Psoas muscle (tissue), 7 donors: ENCODE measurements at regions not wholly inside any gene's neighbourhood (a gene's known extent, or its start where the extent isn't known, plus 50 kb on each side); places are given as distances from the start of the nearest gene placed in this dataset.

ENCODE experiments used
- ATAC-seq, 4 donors: fragments of 200-7000 bp; cut with Tn5 transposase; one replicate each; pipeline ENCODE4 v1.9.1; 2020; ENCODE audit warnings: moderate library complexity in 3 of 4, mild to moderate bottlenecking in 2 of 4
- DNase-seq, 2 donors: peaks; one replicate each; pipeline ENCODE4 v3.0.0-alpha.2; 2020
- H3K27ac ChIP-seq: fragments of 200-600 bp; one replicate; pipeline ENCODE4 v1.8.0; 2022
- H3K27me3 ChIP-seq, 3 donors: fragments of 200-600 bp in 1 of 3; one replicate each; pipeline versions ENCODE4 v1.6.1 to v1.8.0; 2013 to 2022; ENCODE audit warnings: low read length in 2 of 3, mild to moderate bottlenecking in 2 of 3, moderate library complexity in 1 of 3; ENCODE audit not compliant: insufficient read depth in 3 of 3
- H3K36me3 ChIP-seq, 2 donors: fragments of 200-600 bp in 1 of 2; one replicate each; pipeline versions ENCODE4 v1.6.1 to v1.8.0; 2013 to 2022; ENCODE audit warnings: low read depth in 1 of 2, mild to moderate bottlenecking in 1 of 2, moderate library complexity in 1 of 2; ENCODE audit not compliant: insufficient read depth in 1 of 2
- H3K4me1 ChIP-seq: fragments of 200-600 bp; one replicate; pipeline ENCODE4 v1.8.0; 2022
- H3K4me3 ChIP-seq: fragments of 200-600 bp; one replicate; pipeline ENCODE4 v1.8.0; 2022; ENCODE audit warnings: mild to moderate bottlenecking
- H3K9me3 ChIP-seq: fragments of 200-600 bp; one replicate; pipeline ENCODE4 v1.8.0; 2022
- CTCF ChIP-seq: fragments of 200-600 bp; IDR thresholded peaks from one replicate; pipeline ENCODE4 v1.8.0; 2022; ENCODE audit warnings: antibody characterized with exemption
- WGBS, 3 donors: extraction: QIAGEN DNeasy Blood & Tissue Kit; methylation state at CpG; one replicate each; pipeline versions ENCODE4 v1.1.6 to v1.1.7; 2013; 5-methylcytosine and 5-hydroxymethylcytosine counted together
- intact Hi-C, 2 donors: fragments of 100-400 bp; cut with DNase I; formaldehyde crosslinking; loops; one replicate each; pipeline versions ENCODE4 v1.11.0 to v1.14.2; 2022
- donor health status: healthy with polysubstance abuse.
- donor health status: DM: no; HTN: no; CAD: no; lungs with moderate emphysema.
- donor health status: Bipolar disorder and iron deficiency.
- donor health status: healthy.
- donor health status: DM: yes; HTN: yes; CAD: no.
- donor health status: DM: no; HTN: no; CAD: no.
- donor health status: DM: yes; HTN: yes; CAD: no.

GRCh38 chr5:34545626-34546025 lies 110.5 kb upstream of the RAI14 start:
- no peak overlapping the region for H3K4me3 ChIP-seq
- ATAC-seq (no peak), DNase-seq (no peak)
- no peaks in the 10 kb centered on the region for H3K36me3 ChIP-seq
- H3K27me3 ChIP-seq = no peaks in the 10 kb centered on the region
- intact Hi-C loops = no loop called here
- 73 to 82% (median 78%) methylated on average over 2 of the region's 2 CpGs for WGBS, 3 donors
- peaks cover 20% of the 10 kb centered on the region for H3K9me3 ChIP-seq
- no peak for TF ChIP-seq CTCF
- no peak overlapping the region for H3K27ac ChIP-seq
- no peaks in the 10 kb centered on the region for H3K4me1 ChIP-seq

GRCh38 chr5:34547300-34548085 lies 108.6 kb upstream of the RAI14 start:
- intact Hi-C loops = no loop called here
- Histone ChIP-seq H3K27ac (no peak overlapping the region), H3K27me3 (no peaks in the 10 kb centered on the region), H3K9me3 (peaks cover 20% of the 10 kb centered on the region), H3K4me1 (no peaks in the 10 kb centered on the region), H3K36me3 (no peaks in the 10 kb centered on the region), H3K4me3 (no peak overlapping the region)
- no peak for ATAC-seq
- WGBS, 3 donors = 97 to 100% (median 98%) methylated on average over 2 of the region's 2 CpGs
- no peak for DNase-seq
- TF ChIP-seq CTCF = no peak

GRCh38 chr5:34548086-34548403 lies 108.1 kb upstream of the RAI14 start:
- DNase-seq (no peak), ATAC-seq (no peak)
- no peaks in the 10 kb centered on the region for H3K36me3 ChIP-seq
- WGBS, 3 donors = 95 to 100% (median 97%) methylated on average over 1 of the region's 1 CpG
- TF ChIP-seq CTCF = no peak
- no peaks in the 10 kb centered on the region for H3K27me3 ChIP-seq
- H3K4me1 ChIP-seq = no peaks in the 10 kb centered on the region
- no peak overlapping the region for H3K27ac ChIP-seq
- H3K4me3 ChIP-seq = no peak overlapping the region
- intact Hi-C loops = no loop called here
- peaks cover 20% of the 10 kb centered on the region for H3K9me3 ChIP-seq

- WGBS, 3 donors = 39 to 51% (median 48%) methylated on average over 2 of the region's 2 CpGs
These were observed 105.9 kb upstream of the RAI14 start for GRCh38 chr5:34550247-34550646.

More at GRCh38 chr5:34550247-34550646, 105.9 kb upstream of the RAI14 start:
- no peaks in the 10 kb centered on the region for H3K36me3 ChIP-seq
- intact Hi-C loops = no loop called here
- H3K27ac ChIP-seq = no peak overlapping the region
- H3K27me3 ChIP-seq = no peaks in the 10 kb centered on the region
- no peak overlapping the region for H3K4me3 ChIP-seq
- no peak for DNase-seq
- no peak for ATAC-seq
- peaks cover 9% of the 10 kb centered on the region for H3K9me3 ChIP-seq
- no peak for TF ChIP-seq CTCF
- H3K4me1 ChIP-seq = no peaks in the 10 kb centered on the region
